ENCODE measurements at regions not wholly inside any gene's neighbourhood (a gene's known extent, or its start where the extent isn't known, plus 50 kb on each side); places are given as distances from the start of the nearest gene placed in this dataset.

DNA sequence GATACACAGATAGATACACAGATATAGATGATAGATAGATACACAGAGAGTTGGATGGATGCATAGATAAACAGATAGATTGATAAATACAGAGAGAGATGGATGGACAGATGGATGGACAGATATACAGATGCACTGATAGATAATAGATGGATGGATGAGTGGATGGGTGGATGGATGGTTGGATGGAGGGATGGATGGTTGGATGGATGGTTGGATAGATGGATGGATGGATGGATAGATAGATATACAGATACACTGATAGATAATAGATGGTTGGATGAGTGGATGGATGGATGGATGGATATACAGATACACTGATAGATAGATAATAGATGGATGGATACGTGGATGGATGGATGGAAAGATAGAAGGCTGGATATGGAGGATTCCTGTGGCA, 290.0 kb upstream of the SHH start:
- DNase-seq (ENCODE audit: low read depth in 2 of 2): no peak

GRCh38 chr7:156101355-156101754, 289.1 kb upstream of the SHH start:
- no peak for DNase-seq (ENCODE audit: low read depth in 2 of 2)

GRCh38 chr7:156100086-156100485, 287.8 kb upstream of the SHH start:
- no peak for DNase-seq (ENCODE audit: low read depth in 2 of 2)

GRCh38 chr7:156099085-156099484, 286.8 kb upstream of the SHH start:
- no peak for DNase-seq (ENCODE audit: low read depth in 2 of 2)

GRCh38 chr7:156096771-156097538, 284.7 kb upstream of the SHH start:
- DNase-seq (ENCODE audit: low read depth in 2 of 2): no peak

DNA sequence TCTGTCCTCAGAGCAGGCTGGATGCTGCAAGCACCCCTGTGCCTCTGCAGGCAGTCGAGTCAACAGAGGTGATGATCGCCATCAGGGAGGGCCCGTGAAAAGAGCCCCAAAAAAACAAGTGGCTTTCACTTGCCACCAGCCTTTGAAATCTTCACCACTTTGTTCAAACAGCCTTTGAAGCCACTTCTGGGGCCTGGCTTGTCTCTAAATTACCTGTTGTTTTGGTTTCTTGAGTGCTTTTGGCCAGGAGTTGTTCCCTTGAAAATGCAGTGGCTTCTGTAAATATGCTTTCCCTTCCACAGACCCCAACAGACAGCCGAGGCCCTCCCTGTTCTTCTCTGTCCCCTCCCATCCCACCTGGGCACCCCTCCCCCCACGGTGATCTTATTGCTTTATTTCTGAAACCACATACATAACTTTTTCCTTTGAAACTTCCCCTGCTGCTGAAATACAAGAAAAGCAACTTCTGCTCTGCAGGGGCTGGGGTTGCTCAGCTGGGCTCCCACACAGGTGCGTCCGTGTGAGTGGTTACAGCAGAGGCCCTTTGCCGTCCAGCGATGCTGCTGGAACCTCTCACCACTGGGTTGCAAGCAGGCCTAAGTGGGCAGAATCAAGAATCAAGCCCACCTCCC, 283.8 kb upstream of the SHH start:
- no peak for DNase-seq (ENCODE audit: low read depth in 2 of 2)

GRCh38 chr7:156094350-156095146, 282.3 kb upstream of the SHH start:
- DNase-seq (ENCODE audit: low read depth in 2 of 2): no peak

DNA sequence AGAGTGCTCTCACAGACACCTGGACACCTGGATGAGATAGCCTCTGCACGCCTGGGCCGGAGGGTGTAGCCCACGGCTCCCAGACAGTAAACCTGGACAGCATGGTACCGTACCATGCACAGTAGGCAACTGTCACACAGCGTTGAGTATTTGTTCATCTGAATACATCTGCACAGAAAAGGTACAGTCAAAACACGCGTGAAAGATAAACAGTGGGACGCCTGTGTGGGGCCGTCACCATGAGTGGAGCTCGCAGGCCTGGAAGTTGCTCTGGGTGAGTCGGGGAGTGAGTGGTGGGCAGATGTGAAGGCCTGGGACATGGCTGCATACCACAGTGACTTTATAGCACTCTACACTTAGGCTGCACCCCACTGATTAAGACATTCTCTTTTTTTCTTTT, 280.0 kb upstream of the SHH start:
- no peak for DNase-seq (ENCODE audit: low read depth in 2 of 2)

- no peak for DNase-seq (ENCODE audit: low read depth in 2 of 2)
Measured at GRCh38 chr7:156091519-156092080, 279.3 kb upstream of the SHH start.

GRCh38 chr7:156090988-156091387, 278.7 kb upstream of the SHH start:
- no peak for DNase-seq (ENCODE audit: low read depth in 2 of 2)

DNA sequence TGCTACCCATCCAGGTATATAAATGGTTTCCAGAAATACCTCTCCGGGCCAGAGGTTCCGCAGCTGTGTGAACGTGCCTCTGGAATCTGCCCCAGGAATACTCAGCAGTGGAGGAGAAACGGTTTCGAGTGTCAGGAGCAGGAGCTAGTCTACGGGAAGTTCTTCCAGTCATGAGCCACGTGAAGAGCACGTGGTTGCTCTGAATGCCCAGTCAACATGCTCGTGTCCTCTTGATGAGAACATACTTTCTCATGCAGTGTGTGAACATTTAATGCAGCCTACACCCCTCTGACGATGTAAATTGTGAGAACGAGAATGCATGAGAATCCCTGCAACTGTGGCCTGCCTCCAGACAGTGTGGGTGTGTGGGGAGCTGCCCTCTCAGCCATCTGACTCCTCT, 277.0 kb upstream of the SHH start:
- DNase-seq (ENCODE audit: low read depth in 2 of 2): no peak

GRCh38 chr7:156088115-156088514, 275.9 kb upstream of the SHH start:
- no peak for DNase-seq (ENCODE audit: low read depth in 2 of 2)

DNA sequence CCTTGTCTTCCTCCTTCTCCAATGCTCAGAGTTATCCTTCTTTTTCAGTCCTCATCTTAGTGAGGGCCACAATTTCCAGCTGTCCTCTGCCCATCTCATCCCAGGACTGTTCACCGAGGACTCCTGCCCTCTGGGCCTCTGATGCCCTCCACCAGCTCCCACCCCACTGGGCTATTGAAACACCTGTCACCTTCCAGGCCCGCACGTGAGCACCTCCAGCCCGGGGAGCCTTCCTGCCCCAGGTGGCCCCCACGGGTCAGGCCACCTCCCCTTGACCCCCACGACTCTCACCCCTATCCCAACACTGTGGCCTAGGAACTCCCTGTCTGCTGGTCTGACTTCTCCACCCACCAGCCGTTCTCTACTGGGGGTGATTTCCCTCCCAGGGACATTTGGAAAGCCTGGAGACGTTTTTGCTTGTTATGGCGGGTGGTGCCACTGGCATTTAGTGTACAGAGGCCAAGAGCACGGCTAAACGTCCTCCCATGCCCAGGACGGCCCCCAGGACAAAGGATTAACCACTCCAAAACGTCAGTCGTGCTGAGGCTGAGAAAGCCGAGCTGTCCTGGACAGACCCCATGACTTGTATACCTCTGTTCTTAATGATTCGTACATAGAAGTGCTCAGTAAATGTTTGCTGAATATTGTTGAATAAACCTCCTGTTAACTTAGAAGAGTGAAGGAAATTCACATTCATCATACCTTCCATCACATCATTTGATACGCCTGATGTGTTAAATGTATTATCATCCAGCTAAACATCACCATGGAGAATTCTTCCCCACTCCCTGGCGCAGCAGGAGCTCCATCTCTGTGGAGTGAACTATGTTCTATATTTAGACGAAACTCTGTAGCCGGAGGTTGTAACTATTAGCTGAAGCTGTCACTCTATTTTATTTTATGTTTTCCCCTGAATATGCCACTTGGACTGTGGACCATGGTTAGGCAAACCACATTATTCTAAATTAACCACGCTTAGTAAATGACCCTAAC, 270.1 kb upstream of the SHH start:
- DNase-seq (ENCODE audit: low read depth in 2 of 2): no peak

- DNase-seq (ENCODE audit: low read depth in 2 of 2): no peak
Measured at GRCh38 chr7:156080596-156080995, 268.3 kb upstream of the SHH start.

GRCh38 chr7:156080046-156080445, 267.8 kb upstream of the SHH start:
- DNase-seq (ENCODE audit: low read depth in 2 of 2): no peak

GRCh38 chr7:156079156-156079555, 266.9 kb upstream of the SHH start:
- DNase-seq (ENCODE audit: low read depth in 2 of 2): no peak

GRCh38 chr7:156074982-156075615, 262.8 kb upstream of the SHH start:
- no peak for DNase-seq (ENCODE audit: low read depth in 2 of 2)

- no peak for DNase-seq (ENCODE audit: low read depth in 2 of 2)
Measured at GRCh38 chr7:156074084-156074483, 261.8 kb upstream of the SHH start.

GRCh38 chr7:156073366-156074052, 261.2 kb upstream of the SHH start:
- DNase-seq (ENCODE audit: low read depth in 2 of 2): no peak

GRCh38 chr7:156071612-156072011, 259.3 kb upstream of the SHH start:
- DNase-seq (ENCODE audit: low read depth in 2 of 2): no peak

Data from fibroblast of skin of left quadriceps (primary cell).